Sigmoid colon (tissue), 6 donors: ENCODE measurements at regions not wholly inside any gene's neighbourhood (a gene's known extent, or its start where the extent isn't known, plus 50 kb on each side); places are given as distances from the start of the nearest gene placed in this dataset.

Source experiments
- DNase-seq: peaks from one replicate; pipeline ENCODE4 v3.0.0-alpha.2; 2019
- H3K27ac ChIP-seq, 4 donors: fragments of 200-600 bp; sonication (generic); one replicate each; pipeline ENCODE4 v1.5.1; 2016 to 2019; ENCODE audit warnings: mild to moderate bottlenecking in 1 of 4
- H3K27me3 ChIP-seq, 3 donors: fragments of 200-600 bp; sonication (generic); one replicate each; pipeline ENCODE4 v1.5.1; 2019; ENCODE audit warnings: mild to moderate bottlenecking in 1 of 3
- H3K36me3 ChIP-seq, 4 donors: fragments of 200-600 bp; sonication (generic); one replicate each; pipeline ENCODE4 v1.5.1; 2016 to 2019
- H3K4me1 ChIP-seq, 4 donors: fragments of 200-600 bp; sonication (generic); one replicate each; pipeline ENCODE4 v1.5.1; 2017 to 2019
- H3K4me3 ChIP-seq, 4 donors: fragments of 200-600 bp; sonication (generic); one replicate each; pipeline ENCODE4 v1.5.1; 2017 to 2019; ENCODE audit warnings: mild to moderate bottlenecking in 2 of 4, moderate library complexity in 1 of 4
- H3K9me3 ChIP-seq, 4 donors: fragments of 200-600 bp in 3 of 4; sonication (generic) in 3 of 4; one replicate each; pipeline versions ENCODE4 v1.5.1 to v1.6.1; 2013 to 2019
- EP300 ChIP-seq, 4 donors: sonication (generic); formaldehyde crosslinking; IDR thresholded peaks; one replicate each; pipeline ENCODE4 v1.6.1; 2017; ENCODE audit warnings: antibody characterized with exemption in 4 of 4
- POLR2A ChIP-seq, 2 donors: fragments of 450-650 bp; IDR thresholded peaks; one replicate each; pipeline ENCODE4 v1.6.1; 2016; ENCODE audit warnings: antibody characterized with exemption in 2 of 2, mild to moderate bottlenecking in 2 of 2, moderate library complexity in 2 of 2
- POLR2AphosphoS5 ChIP-seq, 4 donors: sonication (generic); formaldehyde crosslinking; IDR thresholded peaks; one replicate each; pipeline ENCODE4 v1.6.1; 2017; ENCODE audit warnings: antibody characterized with exemption in 4 of 4
- WGBS, 2 donors: extraction: QIAGEN DNeasy Blood & Tissue Kit; methylation state at CpG; one replicate each; pipeline ENCODE4 v1.1.7; 2013; 5-methylcytosine and 5-hydroxymethylcytosine counted together
- intact Hi-C: fragments of 100-400 bp; cut with DNase I; formaldehyde crosslinking; loops from one replicate; pipeline ENCODE4 v1.15.1; 2023
- TF ChIP-seq, protein P1 (sequence below), 4 experiments: fragments of 450-650 bp in 3 of 4; fragments of 200-600 bp in 1 of 4; IDR thresholded peaks; one replicate each; pipeline ENCODE4 v1.5.1; 2016 to 2019; ENCODE audit warnings: antibody characterized with exemption in 4 of 4, mild to moderate bottlenecking in 3 of 4, moderate library complexity in 2 of 4
- donor health status: healthy with polysubstance abuse.
- donor health status: healthy.

DNA sequence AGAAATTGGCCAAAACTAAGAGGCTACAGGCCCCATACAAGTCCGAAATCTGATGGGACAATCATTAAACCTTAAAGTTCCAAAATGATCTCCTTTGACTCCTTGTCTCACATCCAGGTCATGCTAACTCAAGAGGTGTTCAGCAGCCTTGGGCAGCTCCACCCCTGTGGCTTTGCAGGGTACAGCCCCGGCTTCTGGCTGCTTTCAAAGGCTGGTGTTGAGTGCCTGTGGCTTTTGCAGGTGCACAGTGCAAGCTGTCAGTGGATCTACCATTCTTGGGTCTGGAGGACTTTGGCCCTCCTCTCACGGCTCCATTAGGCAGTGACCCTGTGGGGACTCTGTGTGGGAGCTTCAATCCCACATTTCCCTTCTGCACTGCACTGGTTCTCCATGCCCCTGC lies 329.1 kb upstream of the MAD2L1 start:
- Histone ChIP-seq H3K27me3 (no peaks in the 10 kb centered on the region), H3K9me3 (no peaks in the 10 kb centered on the region), H3K4me1 (no peaks in the 10 kb centered on the region), H3K4me3 (no peak overlapping the region), H3K36me3 (no peaks in the 10 kb centered on the region), H3K27ac (no peak overlapping the region)
- TF ChIP-seq, protein P1, sequence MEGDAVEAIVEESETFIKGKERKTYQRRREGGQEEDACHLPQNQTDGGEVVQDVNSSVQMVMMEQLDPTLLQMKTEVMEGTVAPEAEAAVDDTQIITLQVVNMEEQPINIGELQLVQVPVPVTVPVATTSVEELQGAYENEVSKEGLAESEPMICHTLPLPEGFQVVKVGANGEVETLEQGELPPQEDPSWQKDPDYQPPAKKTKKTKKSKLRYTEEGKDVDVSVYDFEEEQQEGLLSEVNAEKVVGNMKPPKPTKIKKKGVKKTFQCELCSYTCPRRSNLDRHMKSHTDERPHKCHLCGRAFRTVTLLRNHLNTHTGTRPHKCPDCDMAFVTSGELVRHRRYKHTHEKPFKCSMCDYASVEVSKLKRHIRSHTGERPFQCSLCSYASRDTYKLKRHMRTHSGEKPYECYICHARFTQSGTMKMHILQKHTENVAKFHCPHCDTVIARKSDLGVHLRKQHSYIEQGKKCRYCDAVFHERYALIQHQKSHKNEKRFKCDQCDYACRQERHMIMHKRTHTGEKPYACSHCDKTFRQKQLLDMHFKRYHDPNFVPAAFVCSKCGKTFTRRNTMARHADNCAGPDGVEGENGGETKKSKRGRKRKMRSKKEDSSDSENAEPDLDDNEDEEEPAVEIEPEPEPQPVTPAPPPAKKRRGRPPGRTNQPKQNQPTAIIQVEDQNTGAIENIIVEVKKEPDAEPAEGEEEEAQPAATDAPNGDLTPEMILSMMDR (IDR thresholded peaks at IDR 0.05): no peak
- TF ChIP-seq EP300 (IDR thresholded peaks at IDR 0.05) (no peak), POLR2A (IDR thresholded peaks at IDR 0.05) (no peak), POLR2AphosphoS5 (IDR thresholded peaks at IDR 0.05) (no peak)
- intact Hi-C loops: no loop called here
- 74 to 83% methylated on average over 3 of the region's 3 CpGs for WGBS, 2 donors
- no peak for DNase-seq

- Histone ChIP-seq H3K27me3 (no peaks in the 10 kb centered on the region), H3K4me1 (no peaks in the 10 kb centered on the region), H3K4me3 (no peak overlapping the region), H3K27ac (no peak overlapping the region), H3K9me3 (no peaks in the 10 kb centered on the region), H3K36me3 (no peaks in the 10 kb centered on the region)
- DNase-seq: no peak
- intact Hi-C loops: no loop called here
- TF ChIP-seq POLR2A (IDR thresholded peaks at IDR 0.05): no peak
- TF ChIP-seq POLR2AphosphoS5 (IDR thresholded peaks at IDR 0.05): no peak
- TF ChIP-seq, protein P1 (IDR thresholded peaks at IDR 0.05): no peak
- TF ChIP-seq EP300 (IDR thresholded peaks at IDR 0.05): no peak
These were observed 289.2 kb upstream of the MAD2L1 start for GRCh38 chr4:120355881-120356280.

DNA sequence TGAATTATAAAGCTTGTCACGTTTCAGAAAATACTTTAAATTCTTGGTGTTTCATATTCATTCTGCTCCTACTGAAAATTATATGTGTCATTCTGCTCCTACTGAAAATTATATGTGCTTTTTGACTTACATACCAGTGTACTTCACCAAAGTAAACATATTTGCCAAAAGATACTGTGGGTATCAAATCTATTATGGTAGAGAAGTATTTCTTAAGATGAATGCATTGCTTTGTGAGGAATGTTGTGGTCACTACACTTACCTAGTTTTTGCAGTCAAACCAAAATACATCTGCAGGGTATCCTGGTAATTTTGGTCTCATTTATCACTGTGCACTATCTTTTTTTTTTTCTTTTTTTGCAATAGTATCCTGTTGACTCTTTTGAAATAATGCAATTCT lies 287.7 kb upstream of the MAD2L1 start:
- H3K27ac ChIP-seq: no peak overlapping the region
- TF ChIP-seq, protein P1 (IDR thresholded peaks at IDR 0.05): no peak
- TF ChIP-seq POLR2AphosphoS5 (IDR thresholded peaks at IDR 0.05) (no peak), POLR2A (IDR thresholded peaks at IDR 0.05) (no peak), EP300 (IDR thresholded peaks at IDR 0.05) (no peak)
- H3K27me3 ChIP-seq: no peaks in the 10 kb centered on the region
- intact Hi-C loops: no loop called here
- no peaks in the 10 kb centered on the region for H3K9me3 ChIP-seq
- no peaks in the 10 kb centered on the region for H3K4me1 ChIP-seq
- no peak overlapping the region for H3K4me3 ChIP-seq
- 70 to 81% methylated on average over 1 of the region's 1 CpG for WGBS, 2 donors
- DNase-seq: no peak
- no peaks in the 10 kb centered on the region for H3K36me3 ChIP-seq

DNA sequence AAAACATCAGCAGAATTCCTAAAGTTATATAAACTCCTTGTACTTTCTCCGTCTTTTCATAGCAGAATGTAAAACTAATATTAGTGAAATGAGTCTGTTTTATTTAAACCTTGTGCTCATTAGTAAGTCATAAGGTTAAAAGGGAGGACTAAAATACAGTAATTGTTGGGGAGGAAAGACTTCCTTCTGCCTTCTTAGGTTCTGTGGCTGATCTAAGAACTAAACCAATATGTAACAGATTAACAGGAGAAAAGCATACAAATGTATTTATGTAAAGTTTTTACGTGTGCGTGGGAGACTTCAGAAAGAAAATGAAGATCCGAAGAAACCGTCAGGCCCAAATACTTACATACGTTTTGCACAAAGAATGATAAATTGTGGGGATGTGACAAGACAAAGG lies 286.6 kb upstream of the MAD2L1 start:
- TF ChIP-seq POLR2A (IDR thresholded peaks at IDR 0.05) (no peak), POLR2AphosphoS5 (IDR thresholded peaks at IDR 0.05) (no peak), EP300 (IDR thresholded peaks at IDR 0.05) (no peak)
- TF ChIP-seq, protein P1 (IDR thresholded peaks at IDR 0.05): no peak
- H3K36me3 ChIP-seq: no peaks in the 10 kb centered on the region
- no peaks in the 10 kb centered on the region for H3K4me1 ChIP-seq
- no peak overlapping the region for H3K27ac ChIP-seq
- H3K9me3 ChIP-seq: no peaks in the 10 kb centered on the region
- no peak overlapping the region for H3K4me3 ChIP-seq
- DNase-seq: no peak
- WGBS, 2 donors: 70 to 90% methylated on average over 6 of the region's 6 CpGs
- intact Hi-C loops: no loop called here
- no peaks in the 10 kb centered on the region for H3K27me3 ChIP-seq

GRCh38 chr4:120352739-120353138 lies 286.1 kb upstream of the MAD2L1 start:
- intact Hi-C loops: no loop called here
- no peaks in the 10 kb centered on the region for H3K27me3 ChIP-seq
- no peaks in the 10 kb centered on the region for H3K4me1 ChIP-seq
- WGBS, 2 donors: 91 to 93% methylated on average over 1 of the region's 1 CpG
- no peaks in the 10 kb centered on the region for H3K36me3 ChIP-seq
- H3K27ac ChIP-seq: no peak overlapping the region
- H3K9me3 ChIP-seq: no peaks in the 10 kb centered on the region
- no peak overlapping the region for H3K4me3 ChIP-seq
- no peak for TF ChIP-seq EP300 (IDR thresholded peaks at IDR 0.05)
- no peak for TF ChIP-seq POLR2AphosphoS5 (IDR thresholded peaks at IDR 0.05)
- TF ChIP-seq, protein P1 (IDR thresholded peaks at IDR 0.05): no peak
- TF ChIP-seq POLR2A (IDR thresholded peaks at IDR 0.05): no peak
- DNase-seq: no peak
